NCI-H82 treated with DMSO at 0.1 percent for 48 hours (cell line): ENCODE measurements at regions not wholly inside any gene's neighbourhood (a gene's known extent, or its start where the extent isn't known, plus 50 kb on each side); places are given as distances from the start of the nearest gene placed in this dataset.

Experiments
- DNase-seq: peaks from one replicate; lab custom pipeline; 2025; ENCODE audit not compliant: unreplicated experiment; lab: John Stamatoyannopoulos, UW

- DNase-seq, result no peak
Observed at GRCh38 chr5:141778683-141779082, 96.7 kb upstream of the ARAP3 start.

- no peak for DNase-seq
Observed at GRCh38 chr5:141778206-141778605, 96.2 kb upstream of the ARAP3 start.

- no peak for DNase-seq
Observed at GRCh38 chr5:141777711-141778110, 95.7 kb upstream of the ARAP3 start.

- no peak for DNase-seq
Observed at GRCh38 chr5:141777130-141777529, 95.1 kb upstream of the ARAP3 start.

- no peak for DNase-seq
Observed at GRCh38 chr5:141773779-141774562, 91.9 kb upstream of the ARAP3 start.

- DNase-seq, result no peak
Observed at GRCh38 chr5:141772281-141772680, 90.3 kb upstream of the ARAP3 start.

GRCh38 chr5:141771562-141771961, 89.5 kb upstream of the ARAP3 start:
- DNase-seq, result no peak

GRCh38 chr5:141771031-141771430, 89.0 kb upstream of the ARAP3 start:
- DNase-seq, result no peak

GRCh38 chr5:141769671-141770070, 87.6 kb upstream of the ARAP3 start:
- DNase-seq, result no peak

GRCh38 chr5:141767671-141768070, 85.6 kb upstream of the ARAP3 start:
- DNase-seq, result no peak

GRCh38 chr5:141765896-141766551, 84.0 kb upstream of the ARAP3 start:
- no peak for DNase-seq

- no peak for DNase-seq
Observed at GRCh38 chr5:141763541-141763940, 81.5 kb upstream of the ARAP3 start.

GRCh38 chr5:141762790-141763368, 80.8 kb upstream of the ARAP3 start:
- no peak for DNase-seq

GRCh38 chr5:141762316-141762715, 80.3 kb upstream of the ARAP3 start:
- no peak for DNase-seq

GRCh38 chr5:141760753-141761152, 78.7 kb upstream of the ARAP3 start:
- no peak for DNase-seq

- no peak for DNase-seq
Observed at GRCh38 chr5:141760193-141760592, 78.2 kb upstream of the ARAP3 start.

- DNase-seq, result no peak
Observed at GRCh38 chr5:141758310-141758998, 76.4 kb upstream of the ARAP3 start.

GRCh38 chr5:141757402-141757801, 75.4 kb upstream of the ARAP3 start:
- no peak for DNase-seq

GRCh38 chr5:141756196-141756595, 74.2 kb upstream of the ARAP3 start:
- no peak for DNase-seq

GRCh38 chr5:141753971-141754713, 72.1 kb upstream of the ARAP3 start:
- DNase-seq, result no peak
